Naive B cell (primary cell): ENCODE measurements at regions not wholly inside any gene's neighbourhood (a gene's known extent, or its start where the extent isn't known, plus 50 kb on each side); places are given as distances from the start of the nearest gene placed in this dataset.
"Not testable (repeated sequence)": the region's sequence is repeated elsewhere in the genome, so short reads cannot be mapped to it uniquely, and the experiment has no call there.

ENCODE experiments used
- ATAC-seq, 2 donors: fragments of 150-1000 bp; cut with Tn5 transposase; 2 replicates each; pipeline ENCODE4 v1.10.0; 2021; ENCODE audit warnings: low read depth in 2 of 2, mild to moderate bottlenecking in 2 of 2, moderate library complexity in 2 of 2
- DNase-seq: peaks from one replicate; pipeline ENCODE4 v3.0.0; 2022
- H3K27ac Mint-ChIP-seq, 6 donors: one replicate each; pipeline ENCODE4 v1.8.0; 2020 to 2022; ENCODE audit warnings: mild to moderate bottlenecking in 6 of 6, mixed read lengths in 6 of 6, moderate library complexity in 5 of 6, inconsistent platforms in 2 of 6
- H3K27me3 Mint-ChIP-seq, 3 donors: one replicate each; pipeline ENCODE4 v1.8.0; 2021 to 2022; ENCODE audit warnings: mixed read lengths in 3 of 3, mild to moderate bottlenecking in 1 of 3
- H3K36me3 Mint-ChIP-seq, 2 donors: one replicate each; pipeline ENCODE4 v1.8.0; 2020 to 2022; ENCODE audit warnings: mixed read lengths in 2 of 2, inconsistent platforms in 1 of 2, mild to moderate bottlenecking in 1 of 2
- H3K4me1 Mint-ChIP-seq, 3 donors: one replicate each; pipeline ENCODE4 v1.8.0; 2020 to 2022; ENCODE audit warnings: mixed read lengths in 3 of 3, inconsistent platforms in 1 of 3, mild to moderate bottlenecking in 1 of 3, moderate library complexity in 1 of 3
- H3K4me3 Mint-ChIP-seq, 8 donors: one replicate each; pipeline ENCODE4 v1.8.0; 2020 to 2022; ENCODE audit warnings: mild to moderate bottlenecking in 8 of 8, mixed read lengths in 8 of 8, moderate library complexity in 8 of 8, inconsistent platforms in 2 of 8
- H3K9me3 Mint-ChIP-seq, 7 donors: one replicate each; pipeline ENCODE4 v1.8.0; 2020 to 2022; ENCODE audit warnings: mixed read lengths in 7 of 7, mild to moderate bottlenecking in 5 of 7, inconsistent platforms in 2 of 7, moderate library complexity in 1 of 7

- Mint-ChIP-seq H3K4me3 (no peak overlapping the region), H3K27me3 (no peaks in the 10 kb centered on the region), H3K36me3 (no peaks in the 10 kb centered on the region), H3K4me1 (no peaks in the 10 kb centered on the region), H3K27ac (no peak overlapping the region), H3K9me3 (peaks cover 9 to 33% (median 17%) of the 10 kb centered on the region in 7 donors)
- no peak for DNase-seq
- ATAC-seq = no peak
Measured at GRCh38 chr17:22310717-22311686, 618.7 kb downstream of the KCNJ18 start.

- not testable (repeated sequence) for H3K36me3 Mint-ChIP-seq
Measured at GRCh38 chr17:22321001-22321400, 628.7 kb downstream of the KCNJ18 start.

GRCh38 chr17:22322893-22323550 is 630.7 kb downstream of the KCNJ18 start:
- H3K27ac Mint-ChIP-seq, DNase-seq, H3K4me1 Mint-ChIP-seq, ATAC-seq, H3K36me3 Mint-ChIP-seq, H3K27me3 Mint-ChIP-seq, H3K4me3 Mint-ChIP-seq: not testable (repeated sequence)
- peaks cover 8 to 30% (median 24%) of the 10 kb centered on the region in 7 donors for H3K9me3 Mint-ChIP-seq

More at GRCh38 chr17:22321001-22321400, 628.7 kb downstream of the KCNJ18 start:
- H3K4me3 Mint-ChIP-seq, H3K27ac Mint-ChIP-seq, ATAC-seq, DNase-seq, H3K27me3 Mint-ChIP-seq, H3K4me1 Mint-ChIP-seq: not testable (repeated sequence)
- peaks cover 8 to 30% (median 23%) of the 10 kb centered on the region in 7 donors for H3K9me3 Mint-ChIP-seq

- H3K9me3 Mint-ChIP-seq = peaks cover 0 to 19% (median 2%) of the 10 kb centered on the region in 7 donors
- DNase-seq (no peak), ATAC-seq (no peak)
- no peaks in the 10 kb centered on the region for H3K27me3 Mint-ChIP-seq
- H3K4me3 Mint-ChIP-seq = no peak overlapping the region
- H3K4me1 Mint-ChIP-seq = no peaks in the 10 kb centered on the region
- H3K27ac Mint-ChIP-seq = no peak overlapping the region
- H3K36me3 Mint-ChIP-seq = no peaks in the 10 kb centered on the region
Measured at GRCh38 chr17:22337467-22337866, 645.1 kb downstream of the KCNJ18 start.

- not testable (repeated sequence) for ATAC-seq, H3K4me1 Mint-ChIP-seq, H3K36me3 Mint-ChIP-seq, DNase-seq, H3K4me3 Mint-ChIP-seq, H3K27ac Mint-ChIP-seq, H3K27me3 Mint-ChIP-seq
- peaks cover 4 to 21% (median 10%) of the 10 kb centered on the region in 7 donors for H3K9me3 Mint-ChIP-seq
Measured at GRCh38 chr17:22356603-22357002, 664.3 kb downstream of the KCNJ18 start.

GRCh38 chr17:22370988-22371387 is 678.7 kb downstream of the KCNJ18 start:
- H3K4me1 Mint-ChIP-seq, H3K27ac Mint-ChIP-seq, H3K36me3 Mint-ChIP-seq, DNase-seq, H3K27me3 Mint-ChIP-seq, ATAC-seq, H3K4me3 Mint-ChIP-seq: not testable (repeated sequence)
- peaks cover 4 to 36% (median 14%) of the 10 kb centered on the region in 7 donors for H3K9me3 Mint-ChIP-seq

- Mint-ChIP-seq H3K4me1 (no peaks in the 10 kb centered on the region), H3K9me3 (peaks cover 4 to 31% (median 12%) of the 10 kb centered on the region in 7 donors)
Measured at GRCh38 chr17:22373911-22374310, 681.6 kb downstream of the KCNJ18 start.

GRCh38 chr17:22374741-22375140 is 682.4 kb downstream of the KCNJ18 start:
- ATAC-seq (no peak), DNase-seq (no peak)
- Mint-ChIP-seq H3K27ac (no peak overlapping the region), H3K4me3 (no peak overlapping the region), H3K9me3 (peaks cover 4 to 30% (median 11%) of the 10 kb centered on the region in 7 donors), H3K36me3 (no peaks in the 10 kb centered on the region), H3K4me1 (no peaks in the 10 kb centered on the region), H3K27me3 (no peaks in the 10 kb centered on the region)

More at GRCh38 chr17:22373911-22374310, 681.6 kb downstream of the KCNJ18 start:
- ATAC-seq (no peak), DNase-seq (no peak)
- no peaks in the 10 kb centered on the region for H3K36me3 Mint-ChIP-seq
- H3K4me3 Mint-ChIP-seq = no peak overlapping the region
- H3K27me3 Mint-ChIP-seq = no peaks in the 10 kb centered on the region
- no peak overlapping the region for H3K27ac Mint-ChIP-seq

GRCh38 chr17:22376747-22377146 is 684.4 kb downstream of the KCNJ18 start:
- DNase-seq, H3K4me1 Mint-ChIP-seq, H3K36me3 Mint-ChIP-seq, H3K27me3 Mint-ChIP-seq, H3K4me3 Mint-ChIP-seq, ATAC-seq, H3K27ac Mint-ChIP-seq: not testable (repeated sequence)
- peaks cover 2 to 17% (median 3%) of the 10 kb centered on the region in 7 donors for H3K9me3 Mint-ChIP-seq

- H3K27me3 Mint-ChIP-seq, H3K27ac Mint-ChIP-seq, DNase-seq, H3K36me3 Mint-ChIP-seq, ATAC-seq, H3K4me3 Mint-ChIP-seq, H3K4me1 Mint-ChIP-seq: not testable (repeated sequence)
- H3K9me3 Mint-ChIP-seq = peaks cover 0 to 15% (median 2%) of the 10 kb centered on the region in 7 donors
Measured at GRCh38 chr17:22378748-22379147, 686.4 kb downstream of the KCNJ18 start.

- not testable (repeated sequence) for H3K27me3 Mint-ChIP-seq, H3K27ac Mint-ChIP-seq, DNase-seq, H3K9me3 Mint-ChIP-seq, H3K4me1 Mint-ChIP-seq, H3K4me3 Mint-ChIP-seq, ATAC-seq, H3K36me3 Mint-ChIP-seq
Measured at GRCh38 chr17:22381589-22381988, 689.3 kb downstream of the KCNJ18 start.

GRCh38 chr17:22383772-22384460 is 691.6 kb downstream of the KCNJ18 start:
- H3K4me3 Mint-ChIP-seq, H3K9me3 Mint-ChIP-seq, H3K36me3 Mint-ChIP-seq, H3K27ac Mint-ChIP-seq, H3K4me1 Mint-ChIP-seq, H3K27me3 Mint-ChIP-seq, ATAC-seq, DNase-seq: not testable (repeated sequence)

- not testable (repeated sequence) for ATAC-seq, H3K9me3 Mint-ChIP-seq, H3K27ac Mint-ChIP-seq, DNase-seq, H3K4me1 Mint-ChIP-seq, H3K36me3 Mint-ChIP-seq, H3K4me3 Mint-ChIP-seq, H3K27me3 Mint-ChIP-seq
Measured at GRCh38 chr17:22384461-22384800, 692.1 kb downstream of the KCNJ18 start.
